GM12878 (cell line): ENCODE measurements at regions not wholly inside any gene's neighbourhood (a gene's known extent, or its start where the extent isn't known, plus 50 kb on each side); places are given as distances from the start of the nearest gene placed in this dataset.

Experiments used
- ATAC-seq: fragments of 200-7000 bp; cut with Tn5 transposase; 3 replicates; pipeline ENCODE4 v1.9.1; 2020; ENCODE audit warnings: mild to moderate bottlenecking, moderate library complexity
- BruUV-seq: library from RNA; stranded (reverse); fragments of 400-500 nt; replicated peaks from 2 replicates; lab custom pipeline; 2021; lab: Mats Ljungman, UMichigan
- CTCF ChIA-PET: fragments of 300-600 bp; sonication (Branson Sonifier 250); formaldehyde crosslinking; extraction: SDS; loops from one replicate; lab custom pipeline; 2021; ENCODE audit warnings: inconsistent platforms; lab: Yijun Ruan, JAX
- POLR2A ChIA-PET: fragments of 350-600 bp; formaldehyde crosslinking; extraction: SDS; loops from one replicate; lab custom pipeline; 2021; ENCODE audit warnings: inconsistent platforms; lab: Charles Lee
- RAD21 ChIA-PET: fragments of 300-600 bp; sonication (Branson Sonifier 250); formaldehyde crosslinking; loops from one replicate; lab custom pipeline; 2023; ENCODE audit warnings: antibody characterized with exemption; ENCODE audit not compliant: unreplicated experiment; lab: Charles Lee
- SMC1A ChIA-PET: fragments of 300-600 bp; sonication (Branson Sonifier 250); formaldehyde crosslinking; loops from one replicate; lab custom pipeline; 2023; ENCODE audit not compliant: unreplicated experiment, uncharacterized antibody; lab: Charles Lee
- DNase-seq: peaks from one replicate; pipeline ENCODE4 v3.0.0-alpha.2; 2011; ENCODE audit warnings: low read depth, low spot score
- FAIRE-seq: peaks from 3 replicates; lab custom pipeline; 2011; peaks lifted over from hg19 to GRCh38; lab: Jason Lieb, UNC
- H2AFZ ChIP-seq: 2 replicates; pipeline ENCODE4 v1.6.0; 2011; ENCODE audit warnings: low read depth, low read length, control low read depth; ENCODE audit not compliant: control insufficient read depth
- H3K27ac ChIP-seq: 2 replicates; pipeline ENCODE4 v1.5.1; 2011; ENCODE audit warnings: control low read depth; ENCODE audit not compliant: control insufficient read depth, insufficient read depth
- H3K27me3 ChIP-seq, 2 experiments: replicated peaks in 1 of 2; 2 replicates each; pipeline versions ENCODE4 v1.6.0 to v1.6.1; 2011; ENCODE audit warnings: low read length in 1 of 2; ENCODE audit not compliant: control insufficient read depth in 2 of 2, insufficient read depth in 2 of 2
- H3K36me3 ChIP-seq, 2 experiments: 2 replicates each; pipeline ENCODE4 v1.5.1; 2011; ENCODE audit warnings: low read length in 1 of 2; ENCODE audit not compliant: control insufficient read depth in 2 of 2, insufficient read depth in 2 of 2
- H3K4me1 ChIP-seq: 2 replicates; pipeline ENCODE4 v1.6.1; 2011; ENCODE audit warnings: mild to moderate bottlenecking, low read length, moderate library complexity, mixed read lengths; ENCODE audit not compliant: control insufficient read depth, insufficient read depth
- H3K4me2 ChIP-seq: 2 replicates; pipeline ENCODE4 v1.6.0; 2011; ENCODE audit warnings: control low read depth; ENCODE audit not compliant: control insufficient read depth, insufficient read depth
- H3K4me3 ChIP-seq: fragments of 200-600 bp; sonication (generic); 2 replicates; pipeline ENCODE4 v1.5.1; 2016
- H3K79me2 ChIP-seq: 2 replicates; pipeline ENCODE4 v1.6.0; 2011; ENCODE audit warnings: low read length; ENCODE audit not compliant: control insufficient read depth, insufficient read depth
- H3K9ac ChIP-seq: 2 replicates; pipeline ENCODE4 v1.8.0; 2011; ENCODE audit warnings: low read length, control low read depth, mixed read lengths; ENCODE audit not compliant: control insufficient read depth, insufficient read depth
- H3K9me3 ChIP-seq: replicated peaks from 3 replicates; pipeline ENCODE4 v1.5.1; 2011; ENCODE audit warnings: mild to moderate bottlenecking, low read length; ENCODE audit not compliant: control insufficient read depth, insufficient read depth
- H4K20me1 ChIP-seq: 2 replicates; pipeline ENCODE4 v1.6.0; 2011; ENCODE audit not compliant: control insufficient read depth, insufficient read depth
- BHLHE40 ChIP-seq, 2 experiments: fragments of 450-650 bp in 1 of 2; IDR thresholded peaks; 2 replicates each; pipeline ENCODE4 v1.6.1; 2011 to 2017; ENCODE audit warnings: low read depth in 2 of 2, borderline replicate concordance in 1 of 2, improper control_type of control experiment in 1 of 2, low read length in 1 of 2, mild to moderate bottlenecking in 1 of 2
- CBX3 ChIP-seq: fragments of 200-600 bp; sonication (generic); IDR thresholded peaks from 2 replicates; pipeline ENCODE4 v1.6.1; 2016; ENCODE audit warnings: low read depth, borderline replicate concordance
- CHD4 ChIP-seq: fragments of 200-600 bp; sonication (generic); IDR thresholded peaks from 2 replicates; pipeline ENCODE4 v1.6.1; 2016; ENCODE audit warnings: mild to moderate bottlenecking
- DPF2 ChIP-seq: fragments of 450-650 bp; IDR thresholded peaks from 2 replicates; pipeline ENCODE4 v1.6.1; 2017; ENCODE audit warnings: mild to moderate bottlenecking
- E2F4 ChIP-seq: IDR thresholded peaks from 2 replicates; pipeline ENCODE4 v1.6.1; 2012; ENCODE audit warnings: low read depth, low read length, improper control_type of control experiment
- EP300 ChIP-seq, 2 experiments: fragments of 150-350 bp in 1 of 2; IDR thresholded peaks; 2 replicates each; pipeline ENCODE4 v1.6.1; 2011 to 2012; ENCODE audit warnings: low read depth in 2 of 2, low read length in 2 of 2, borderline replicate concordance in 1 of 2, improper control_type of control experiment in 1 of 2, inconsistent platforms in 1 of 2; ENCODE audit not compliant: control insufficient read depth in 1 of 2
- EZH2 ChIP-seq: IDR thresholded peaks from 2 replicates; pipeline ENCODE4 v1.6.1; 2012; ENCODE audit warnings: low read depth, mild to moderate bottlenecking, control low read depth, inconsistent platforms, low read length, borderline replicate concordance; ENCODE audit not compliant: control insufficient read depth
- GABPA ChIP-seq: IDR thresholded peaks from 2 replicates; pipeline ENCODE4 v1.6.1; 2014; ENCODE audit warnings: antibody characterized with exemption, low read depth, mild to moderate bottlenecking, inconsistent platforms
- HSF1 ChIP-seq: fragments of 150-350 bp; IDR thresholded peaks from 2 replicates; pipeline ENCODE4 v1.6.1; 2014; ENCODE audit warnings: mild to moderate bottlenecking, low read depth, low read length
- IKZF1 ChIP-seq: fragments of 450-650 bp; conservative IDR thresholded peaks from 2 replicates; pipeline ENCODE4 v1.6.1; 2017; ENCODE audit warnings: antibody characterized with exemption, mild to moderate bottlenecking
- MTA3 ChIP-seq: IDR thresholded peaks from 2 replicates; pipeline ENCODE4 v1.6.1; 2012; ENCODE audit warnings: low read length, inconsistent platforms, borderline replicate concordance
- NFYB ChIP-seq: IDR thresholded peaks from 2 replicates; pipeline ENCODE4 v1.6.1; 2011; ENCODE audit warnings: low read depth, mild to moderate bottlenecking, low read length, improper control_type of control experiment, moderate library complexity; ENCODE audit not compliant: insufficient read depth
- NR2F1 ChIP-seq: fragments of 450-650 bp; conservative IDR thresholded peaks from 2 replicates; pipeline ENCODE4 v1.6.1; 2017; ENCODE audit warnings: mild to moderate bottlenecking
- PAX5 ChIP-seq: IDR thresholded peaks from 2 replicates; pipeline ENCODE4 v1.6.1; 2011; ENCODE audit warnings: low read depth, low read length, borderline replicate concordance
- SIX5 ChIP-seq: IDR thresholded peaks from 2 replicates; pipeline ENCODE4 v1.6.1; 2011; ENCODE audit warnings: mild to moderate bottlenecking, low read depth, low read length, moderate library complexity; ENCODE audit not compliant: severe bottlenecking
- TARDBP ChIP-seq: IDR thresholded peaks from 2 replicates; pipeline ENCODE4 v1.6.1; 2016; ENCODE audit warnings: borderline replicate concordance
- ZBTB11 ChIP-seq: fragments of 450-650 bp; formaldehyde crosslinking; IDR thresholded peaks from 2 replicates; pipeline ENCODE4 v1.5.0; 2022; ENCODE audit warnings: mild to moderate bottlenecking, missing genetic modification characterization
- WGBS: methylation state at CpG from one replicate; pipeline ENCODE4 v1.1.6; 2016; ENCODE audit warnings: low lambda C conversion rate; ENCODE audit not compliant: insufficient replicate concordance, insufficient coverage; ENCODE audit errors: missing lambda C conversion rate; 5-methylcytosine and 5-hydroxymethylcytosine counted together
- in situ Hi-C: fragments of 300-500 bp; cut with MboI; formaldehyde crosslinking; loops from 9 replicates; pipeline ENCODE4 v1.14.3; 2018; ENCODE audit warnings: mixed read lengths
- intact Hi-C: fragments of 100-400 bp; cut with micrococcal nuclease; formaldehyde crosslinking; loops from one replicate; pipeline ENCODE4 v1.14.2; 2022; ENCODE audit not compliant: unreplicated experiment

- in situ Hi-C loops, result no loop called here
Measured at GRCh38 chr15:94910166-94910565, 678.8 kb downstream of the MCTP2 start.

GRCh38 chr15:94912760-94913159 is 681.4 kb downstream of the MCTP2 start:
- H3K4me2 ChIP-seq, result no peak overlapping the region
- no peaks in the 10 kb centered on the region for H3K4me1 ChIP-seq
- no peaks in the 10 kb centered on the region for H3K36me3 ChIP-seq
- intact Hi-C loops, result no loop called here
- no peaks in the 10 kb centered on the region for H4K20me1 ChIP-seq
- no TSS peak for BruUV-seq
- ChIA-PET CTCF (no interaction called here), RAD21 (no interaction called here), POLR2A (no interaction called here), SMC1A (interaction anchor here (1.3 kb wide), 1 partner anchor 19 kb away, joined by 3 read pairs; no protein-coding TSS in a partner anchor)
- no peak overlapping the region for H3K4me3 ChIP-seq
- H2AFZ ChIP-seq, result no peak overlapping the region
- FAIRE-seq (no peak), DNase-seq (no peak), ATAC-seq (no peak)
- H3K79me2 ChIP-seq, result no peaks in the 10 kb centered on the region
- 36% methylated on average over 3 of the region's 3 CpGs for WGBS
- H3K9me3 ChIP-seq, result no peaks in the 10 kb centered on the region
- H3K9ac ChIP-seq, result no peak overlapping the region
- H3K27me3 ChIP-seq, result no peaks in the 10 kb centered on the region
- in situ Hi-C loops, result no loop called here
- no peak overlapping the region for H3K27ac ChIP-seq
- TF ChIP-seq IKZF1, result no peak
- TF ChIP-seq BHLHE40 (IDR thresholded peaks at IDR 0.05; ENCODE audit: borderline replicate concordance in 1 of 2, low read depth in 2 of 2, low read length in 1 of 2), result no peak
- no peak for TF ChIP-seq HSF1
- no peak for TF ChIP-seq EP300 (IDR thresholded peaks at IDR 0.05; ENCODE audit: borderline replicate concordance in 1 of 2, control insufficient read depth in 1 of 2, low read depth in 2 of 2, low read length in 2 of 2)
- TF ChIP-seq PAX5, result no peak
- no peak for TF ChIP-seq CHD4
- TF ChIP-seq SIX5, result no peak
- no peak for TF ChIP-seq ZBTB11 (CRISPR knock-in tag)
- TF ChIP-seq NR2F1, result no peak
- TF ChIP-seq E2F4, result no peak

More at GRCh38 chr15:94910166-94910565, 678.8 kb downstream of the MCTP2 start:
- H3K4me1 ChIP-seq, result no peaks in the 10 kb centered on the region
- H3K36me3 ChIP-seq, result no peaks in the 10 kb centered on the region
- H3K27ac ChIP-seq, result no peak overlapping the region
- H4K20me1 ChIP-seq, result no peaks in the 10 kb centered on the region
- no peak overlapping the region for H3K4me2 ChIP-seq
- ATAC-seq (no peak), DNase-seq (no peak), FAIRE-seq (no peak)
- no peaks in the 10 kb centered on the region for H3K9me3 ChIP-seq
- intact Hi-C loops, result no loop called here
- H3K4me3 ChIP-seq, result no peak overlapping the region
- ChIA-PET CTCF (no interaction called here), RAD21 (no interaction called here), SMC1A (no interaction called here), POLR2A (no interaction called here)
- no peak overlapping the region for H3K9ac ChIP-seq
- H3K79me2 ChIP-seq, result no peaks in the 10 kb centered on the region
- no TSS peak for BruUV-seq
- TF ChIP-seq GABPA (no peak), CBX3 (no peak), NFYB (no peak), MTA3 (no peak), TARDBP (no peak), DPF2 (no peak), EZH2 (no peak)
- no peaks in the 10 kb centered on the region for H3K27me3 ChIP-seq
- H2AFZ ChIP-seq, result no peak overlapping the region
